ENCODE measurements at regions not wholly inside any gene's neighbourhood (a gene's known extent, or its start where the extent isn't known, plus 50 kb on each side); places are given as distances from the start of the nearest gene placed in this dataset.

GRCh38 chr4:162706051-162706450 lies 460.6 kb downstream of the NAF1 start:
- no peaks in the 10 kb centered on the region for H4K20me1 ChIP-seq (ENCODE audit: low read depth)
- H3K27me3 ChIP-seq = no peaks in the 10 kb centered on the region
- Mint-ChIP-seq H3K4me1 (no peaks in the 10 kb centered on the region), H3K36me3 (no peaks in the 10 kb centered on the region), H3K27me3 (ENCODE audit: insufficient read depth, low read depth) (peaks cover 1% of the 10 kb centered on the region), H3K27ac (no peak overlapping the region), H3K9me3 (peaks cover 18% of the 10 kb centered on the region), H3K4me3 (no peak overlapping the region)
- no peak overlapping the region for H3K27ac ChIP-seq
- no peaks in the 10 kb centered on the region for H3K36me3 ChIP-seq
- no peaks in the 10 kb centered on the region for H3F3A ChIP-seq (ENCODE audit: low read depth)
- H3K4me2 ChIP-seq = no peak overlapping the region
- H3K9ac ChIP-seq = no peak overlapping the region
- H3K4me1 ChIP-seq = no peaks in the 10 kb centered on the region
- H2AFZ ChIP-seq (replicated peaks) = no peak overlapping the region
- H3K4me3 ChIP-seq = no peak overlapping the region
- H3K79me2 ChIP-seq (ENCODE audit: low read depth) = no peaks in the 10 kb centered on the region
- no peak for DNase-seq (ENCODE audit: low spot score)
- no peak for TF ChIP-seq EZH2 (IDR thresholded peaks at IDR 0.05)
- TF ChIP-seq CTCF (IDR thresholded peaks at IDR 0.05) = no peak
- no peak for TF ChIP-seq EZH2phosphoT487 (IDR thresholded peaks at IDR 0.05)
- peaks cover 5% of the 10 kb centered on the region for H3K9me3 ChIP-seq (ENCODE audit: low read depth)

- H3K9ac ChIP-seq = no peak overlapping the region
- no peak overlapping the region for H3K4me3 Mint-ChIP-seq
- H3K27ac Mint-ChIP-seq = no peak overlapping the region
- H3K4me3 ChIP-seq = no peak overlapping the region
- H3K9me3 Mint-ChIP-seq = peaks cover 12% of the 10 kb centered on the region
- no peaks in the 10 kb centered on the region for H3K4me1 Mint-ChIP-seq
- no peaks in the 10 kb centered on the region for H3K36me3 ChIP-seq
- H4K20me1 ChIP-seq (ENCODE audit: low read depth) = no peaks in the 10 kb centered on the region
- H3K36me3 Mint-ChIP-seq = no peaks in the 10 kb centered on the region
- H3K27me3 ChIP-seq = no peaks in the 10 kb centered on the region
- no peak overlapping the region for H3K4me2 ChIP-seq
- H2AFZ ChIP-seq (replicated peaks) = no peak overlapping the region
- H3K4me1 ChIP-seq = no peaks in the 10 kb centered on the region
- H3K27me3 Mint-ChIP-seq (ENCODE audit: insufficient read depth, low read depth) = no peaks in the 10 kb centered on the region
- H3K9me3 ChIP-seq (ENCODE audit: low read depth) = peaks cover 5% of the 10 kb centered on the region
- TF ChIP-seq CTCF (IDR thresholded peaks at IDR 0.05) (no peak), EZH2 (IDR thresholded peaks at IDR 0.05) (no peak), EZH2phosphoT487 (IDR thresholded peaks at IDR 0.05) (no peak)
- no peaks in the 10 kb centered on the region for H3K79me2 ChIP-seq (ENCODE audit: low read depth)
- DNase-seq (ENCODE audit: low spot score) = no peak
- H3F3A ChIP-seq (ENCODE audit: low read depth) = no peaks in the 10 kb centered on the region
- no peak overlapping the region for H3K27ac ChIP-seq
Observed at GRCh38 chr4:162705130-162705803, 461.4 kb downstream of the NAF1 start.

- no peaks in the 10 kb centered on the region for H4K20me1 ChIP-seq (ENCODE audit: low read depth)
- no peak overlapping the region for H3K4me3 ChIP-seq
- no peaks in the 10 kb centered on the region for H3F3A ChIP-seq (ENCODE audit: low read depth)
- no peak for DNase-seq (ENCODE audit: low spot score)
- no peak overlapping the region for H3K9ac ChIP-seq
- Mint-ChIP-seq H3K4me3 (no peak overlapping the region), H3K9me3 (no peaks in the 10 kb centered on the region), H3K27ac (no peak overlapping the region), H3K27me3 (ENCODE audit: insufficient read depth, low read depth) (no peaks in the 10 kb centered on the region), H3K4me1 (no peaks in the 10 kb centered on the region), H3K36me3 (no peaks in the 10 kb centered on the region)
- H3K9me3 ChIP-seq (ENCODE audit: low read depth) = peaks cover 5% of the 10 kb centered on the region
- no peak for TF ChIP-seq EZH2 (IDR thresholded peaks at IDR 0.05)
- no peak for TF ChIP-seq CTCF (IDR thresholded peaks at IDR 0.05)
- TF ChIP-seq EZH2phosphoT487 (IDR thresholded peaks at IDR 0.05) = no peak
- no peaks in the 10 kb centered on the region for H3K4me1 ChIP-seq
- H3K27me3 ChIP-seq = no peaks in the 10 kb centered on the region
- no peak overlapping the region for H3K27ac ChIP-seq
- H2AFZ ChIP-seq (replicated peaks) = no peak overlapping the region
- no peaks in the 10 kb centered on the region for H3K36me3 ChIP-seq
- H3K4me2 ChIP-seq = no peak overlapping the region
- H3K79me2 ChIP-seq (ENCODE audit: low read depth) = no peaks in the 10 kb centered on the region
Observed at GRCh38 chr4:162700815-162701361, 465.8 kb downstream of the NAF1 start.
